Spinal cord (tissue), 9 donors: ENCODE measurements at regions not wholly inside any gene's neighbourhood (a gene's known extent, or its start where the extent isn't known, plus 50 kb on each side); places are given as distances from the start of the nearest gene placed in this dataset.

Experiments used
- DNase-seq, 6 donors: peaks; one replicate each; pipeline versions ENCODE4 v3.0.0 to v3.0.0-alpha.2; 2013 to 2015; ENCODE audit warnings: low spot score in 6 of 6, low read depth in 4 of 6
- H3K27ac ChIP-seq: one replicate; pipeline ENCODE4 v1.5.1; 2013; ENCODE audit warnings: low read depth, low read length, control low read depth
- H3K27me3 ChIP-seq: one replicate; pipeline ENCODE4 v1.6.1; 2013; ENCODE audit warnings: low read length; ENCODE audit not compliant: control insufficient read depth, insufficient read depth
- H3K36me3 ChIP-seq: one replicate; pipeline ENCODE4 v1.6.1; 2013; ENCODE audit warnings: low read length; ENCODE audit not compliant: control insufficient read depth, insufficient read depth
- H3K4me1 ChIP-seq: one replicate; pipeline ENCODE4 v1.6.1; 2013; ENCODE audit warnings: low read length; ENCODE audit not compliant: control insufficient read depth, insufficient read depth
- H3K4me3 ChIP-seq: one replicate; pipeline ENCODE4 v1.5.1; 2013; ENCODE audit warnings: low read depth, low read length, control low read depth
- H3K9me3 ChIP-seq: one replicate; pipeline ENCODE4 v1.6.1; 2013; ENCODE audit warnings: low read length; ENCODE audit not compliant: control insufficient read depth, insufficient read depth
- WGBS: methylation state at CpG from one replicate; pipeline ENCODE4 v1.1.5; 2013; ENCODE audit warnings: missing lambda C conversion rate; ENCODE audit not compliant: insufficient coverage; 5-methylcytosine and 5-hydroxymethylcytosine counted together
- donor health status: healthy.

DNA sequence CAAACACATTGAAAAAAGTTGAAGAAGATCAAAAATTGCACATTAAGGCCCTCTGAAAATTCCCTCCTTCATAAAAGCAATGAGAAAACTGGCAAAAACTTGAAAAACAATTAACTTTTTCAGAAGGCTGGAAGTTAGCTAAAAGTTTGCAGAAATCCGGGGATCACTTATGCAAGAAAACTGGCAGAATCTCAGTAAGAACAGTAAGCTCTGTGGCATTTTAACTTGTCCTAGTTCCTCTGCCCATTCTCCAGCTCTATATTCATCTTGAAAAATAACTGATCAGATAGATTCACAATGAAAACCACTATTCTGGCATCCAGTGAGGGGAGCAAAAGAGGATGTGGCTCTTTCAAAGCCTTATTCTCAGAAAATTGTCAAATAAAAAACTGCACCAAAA is 566.8 kb downstream of the NTRK3 start:
- Histone ChIP-seq H3K9me3 (peaks cover 2% of the 10 kb centered on the region), H3K27me3 (no peaks in the 10 kb centered on the region), H3K4me3 (no peak overlapping the region), H3K4me1 (no peaks in the 10 kb centered on the region), H3K36me3 (no peaks in the 10 kb centered on the region), H3K27ac (no peak overlapping the region)
- no CpG with 5 or more reads among the region's 1 CpG for WGBS
- DNase-seq, result no peak

- DNase-seq, result peak in 1 of 6 donors; percentile 25
- no peaks in the 10 kb centered on the region for H3K36me3 ChIP-seq
- no peak overlapping the region for H3K27ac ChIP-seq
- no peaks in the 10 kb centered on the region for H3K4me1 ChIP-seq
- peaks cover 2% of the 10 kb centered on the region for H3K9me3 ChIP-seq
- 82% methylated on average over 7 of the region's 7 CpGs for WGBS
- H3K27me3 ChIP-seq, result no peaks in the 10 kb centered on the region
- H3K4me3 ChIP-seq, result no peak overlapping the region
These were observed 569.0 kb downstream of the NTRK3 start for GRCh38 chr15:87687523-87687870.

- Histone ChIP-seq H3K4me1 (no peaks in the 10 kb centered on the region), H3K27ac (no peak overlapping the region), H3K27me3 (no peaks in the 10 kb centered on the region), H3K4me3 (no peak overlapping the region), H3K36me3 (no peaks in the 10 kb centered on the region), H3K9me3 (peaks cover 2% of the 10 kb centered on the region)
- peak in 1 of 6 donors; percentile 53 for DNase-seq
- WGBS, result 86% methylated on average over 1 of the region's 4 CpGs
These were observed 569.6 kb downstream of the NTRK3 start for GRCh38 chr15:87686841-87687522.

GRCh38 chr15:87686339-87686738 is 570.2 kb downstream of the NTRK3 start:
- no peak overlapping the region for H3K4me3 ChIP-seq
- WGBS, result 84% methylated on average over 4 of the region's 5 CpGs

DNA sequence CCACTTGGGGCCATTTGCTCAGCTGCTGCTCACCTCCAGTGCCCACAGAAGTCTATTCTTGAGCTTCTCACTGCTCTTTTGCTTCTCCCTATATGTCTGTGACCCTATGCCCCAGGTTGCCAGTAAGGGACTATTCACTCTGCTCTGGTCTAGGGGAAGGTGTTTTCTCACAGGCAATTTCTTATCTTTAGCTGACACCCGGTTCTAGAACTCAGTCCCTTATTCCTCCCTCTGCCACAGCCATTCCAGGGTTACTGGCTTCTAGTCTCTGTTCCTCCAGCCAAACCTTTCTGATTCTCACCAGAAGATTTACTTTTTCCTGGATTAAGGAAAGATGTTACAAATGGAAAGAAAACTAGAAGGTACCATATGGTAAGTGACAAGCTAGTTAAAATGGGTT is 574.0 kb downstream of the NTRK3 start:
- WGBS, result no CpG with 5 or more reads among the region's 1 CpG
- Histone ChIP-seq H3K27me3 (no peaks in the 10 kb centered on the region), H3K36me3 (no peaks in the 10 kb centered on the region), H3K27ac (no peak overlapping the region), H3K4me1 (no peaks in the 10 kb centered on the region), H3K4me3 (no peak overlapping the region), H3K9me3 (no peaks in the 10 kb centered on the region)
- no peak for DNase-seq

More at GRCh38 chr15:87686339-87686738, 570.2 kb downstream of the NTRK3 start:
- Histone ChIP-seq H3K27me3 (no peaks in the 10 kb centered on the region), H3K4me1 (no peaks in the 10 kb centered on the region), H3K27ac (no peak overlapping the region), H3K9me3 (peaks cover 2% of the 10 kb centered on the region), H3K36me3 (no peaks in the 10 kb centered on the region)
- DNase-seq, result no peak

DNA sequence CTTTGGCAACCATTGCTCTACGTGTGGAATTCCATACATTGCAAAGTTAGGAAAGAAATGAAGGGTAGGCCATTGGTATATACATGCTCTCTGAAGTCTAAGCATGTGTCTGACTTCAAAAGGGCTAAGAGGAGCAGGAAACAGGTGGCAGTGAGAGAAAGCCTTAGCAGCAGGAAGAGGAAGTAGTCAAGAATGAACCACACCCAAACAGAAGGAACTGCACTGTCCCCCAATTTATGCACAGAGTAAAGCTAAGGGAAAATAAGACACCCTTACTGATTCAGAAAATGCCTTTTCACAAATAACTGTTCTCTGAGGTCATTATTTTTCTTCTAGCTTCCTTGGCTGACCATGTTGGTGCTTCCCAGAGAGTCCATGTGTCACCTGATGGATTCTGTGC is 575.4 kb downstream of the NTRK3 start:
- Histone ChIP-seq H3K36me3 (no peaks in the 10 kb centered on the region), H3K4me1 (no peaks in the 10 kb centered on the region)
- WGBS, result 100% methylated on average over 1 of the region's 1 CpG

GRCh38 chr15:87680208-87680607 is 576.3 kb downstream of the NTRK3 start:
- Histone ChIP-seq H3K4me3 (no peak overlapping the region), H3K27ac (no peak overlapping the region), H3K36me3 (no peaks in the 10 kb centered on the region), H3K4me1 (no peaks in the 10 kb centered on the region), H3K27me3 (no peaks in the 10 kb centered on the region), H3K9me3 (no peaks in the 10 kb centered on the region)
- WGBS, result 67% methylated on average over 1 of the region's 1 CpG
- no peak for DNase-seq

More for the DNA sequence above, 575.4 kb downstream of the NTRK3 start:
- Histone ChIP-seq H3K27ac (no peak overlapping the region), H3K4me3 (no peak overlapping the region), H3K27me3 (no peaks in the 10 kb centered on the region), H3K9me3 (no peaks in the 10 kb centered on the region)
- DNase-seq, result no peak

DNA sequence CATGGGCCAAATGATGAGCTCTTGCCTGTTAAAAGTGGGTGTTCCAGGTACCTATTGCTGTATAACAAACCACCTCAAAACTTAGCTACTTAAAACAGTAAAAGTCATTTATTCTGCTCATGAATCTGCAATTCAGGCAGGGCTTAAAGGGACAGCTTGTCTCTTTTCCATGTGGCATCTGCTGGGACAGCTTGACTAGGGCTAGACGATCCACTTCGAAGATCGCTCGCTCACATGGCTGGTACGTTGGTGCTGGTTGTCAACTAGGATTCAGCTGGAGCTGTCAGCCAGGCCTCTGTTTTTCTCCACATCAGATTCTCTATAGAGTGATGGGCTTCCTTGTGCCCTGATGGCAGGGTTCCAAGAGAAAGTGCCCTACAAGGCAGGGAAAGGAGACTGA is 581.3 kb downstream of the NTRK3 start:
- Histone ChIP-seq H3K27me3 (no peaks in the 10 kb centered on the region), H3K9me3 (no peaks in the 10 kb centered on the region), H3K36me3 (no peaks in the 10 kb centered on the region), H3K4me1 (no peaks in the 10 kb centered on the region), H3K27ac (no peak overlapping the region), H3K4me3 (no peak overlapping the region)
- 100% methylated on average over 5 of the region's 5 CpGs for WGBS
- DNase-seq, result peak in 1 of 6 donors; percentile 73

- H3K9me3 ChIP-seq, result no peaks in the 10 kb centered on the region
- no peaks in the 10 kb centered on the region for H3K36me3 ChIP-seq
- 39% methylated on average over 3 of the region's 8 CpGs for WGBS
- peak in 3 of 6 donors; percentile 9 to 79 (median 65) for DNase-seq
- no peak overlapping the region for H3K4me3 ChIP-seq
- H3K27ac ChIP-seq, result no peak overlapping the region
- no peaks in the 10 kb centered on the region for H3K4me1 ChIP-seq
- H3K27me3 ChIP-seq, result no peaks in the 10 kb centered on the region
These were observed 583.9 kb downstream of the NTRK3 start for GRCh38 chr15:87672309-87673288.
